Uterus (tissue), 2 donors: ENCODE measurements at regions not wholly inside any gene's neighbourhood (a gene's known extent, or its start where the extent isn't known, plus 50 kb on each side); places are given as distances from the start of the nearest gene placed in this dataset.

Experiments
- POLR2A ChIP-seq, 2 donors: fragments of 450-650 bp; IDR thresholded peaks; one replicate each; pipeline ENCODE4 v1.6.1; 2016; ENCODE audit warnings: antibody characterized with exemption in 2 of 2, mild to moderate bottlenecking in 1 of 2, moderate library complexity in 1 of 2
- TF ChIP-seq, protein P1 (sequence below), 4 experiments: fragments of 200-600 bp in 2 of 4; fragments of 450-650 bp in 2 of 4; sonication (generic) in 2 of 4; IDR thresholded peaks; one replicate each; pipeline ENCODE4 v1.5.1; 2016 to 2019; ENCODE audit warnings: antibody characterized with exemption in 4 of 4, mild to moderate bottlenecking in 2 of 4, moderate library complexity in 1 of 4

DNA sequence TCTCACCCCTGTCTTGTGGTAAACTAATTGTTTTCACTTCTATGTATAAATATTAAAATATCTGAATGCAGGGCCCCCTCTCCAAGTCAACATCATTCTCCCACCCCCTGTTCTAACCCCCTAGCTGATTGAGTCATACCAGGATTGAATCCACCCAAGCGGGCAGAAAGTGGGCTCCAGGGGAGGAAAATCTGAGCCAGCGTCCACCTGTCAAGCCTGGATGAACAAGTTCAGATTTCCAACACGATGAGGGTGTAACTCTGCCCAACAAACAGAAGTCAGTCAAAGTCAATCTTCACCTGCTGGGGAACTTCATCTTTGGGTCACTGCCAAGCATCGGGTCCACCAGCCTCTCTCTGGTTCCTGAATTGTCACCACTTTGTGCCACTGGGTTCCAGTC, 162.9 kb upstream of the CELF2 start:
- TF ChIP-seq, protein P1, sequence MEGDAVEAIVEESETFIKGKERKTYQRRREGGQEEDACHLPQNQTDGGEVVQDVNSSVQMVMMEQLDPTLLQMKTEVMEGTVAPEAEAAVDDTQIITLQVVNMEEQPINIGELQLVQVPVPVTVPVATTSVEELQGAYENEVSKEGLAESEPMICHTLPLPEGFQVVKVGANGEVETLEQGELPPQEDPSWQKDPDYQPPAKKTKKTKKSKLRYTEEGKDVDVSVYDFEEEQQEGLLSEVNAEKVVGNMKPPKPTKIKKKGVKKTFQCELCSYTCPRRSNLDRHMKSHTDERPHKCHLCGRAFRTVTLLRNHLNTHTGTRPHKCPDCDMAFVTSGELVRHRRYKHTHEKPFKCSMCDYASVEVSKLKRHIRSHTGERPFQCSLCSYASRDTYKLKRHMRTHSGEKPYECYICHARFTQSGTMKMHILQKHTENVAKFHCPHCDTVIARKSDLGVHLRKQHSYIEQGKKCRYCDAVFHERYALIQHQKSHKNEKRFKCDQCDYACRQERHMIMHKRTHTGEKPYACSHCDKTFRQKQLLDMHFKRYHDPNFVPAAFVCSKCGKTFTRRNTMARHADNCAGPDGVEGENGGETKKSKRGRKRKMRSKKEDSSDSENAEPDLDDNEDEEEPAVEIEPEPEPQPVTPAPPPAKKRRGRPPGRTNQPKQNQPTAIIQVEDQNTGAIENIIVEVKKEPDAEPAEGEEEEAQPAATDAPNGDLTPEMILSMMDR (IDR thresholded peaks at IDR 0.05), result no peak
- TF ChIP-seq POLR2A (IDR thresholded peaks at IDR 0.05), result no peak
